ENCODE measurements at regions not wholly inside any gene's neighbourhood (a gene's known extent, or its start where the extent isn't known, plus 50 kb on each side); places are given as distances from the start of the nearest gene placed in this dataset.

DNA sequence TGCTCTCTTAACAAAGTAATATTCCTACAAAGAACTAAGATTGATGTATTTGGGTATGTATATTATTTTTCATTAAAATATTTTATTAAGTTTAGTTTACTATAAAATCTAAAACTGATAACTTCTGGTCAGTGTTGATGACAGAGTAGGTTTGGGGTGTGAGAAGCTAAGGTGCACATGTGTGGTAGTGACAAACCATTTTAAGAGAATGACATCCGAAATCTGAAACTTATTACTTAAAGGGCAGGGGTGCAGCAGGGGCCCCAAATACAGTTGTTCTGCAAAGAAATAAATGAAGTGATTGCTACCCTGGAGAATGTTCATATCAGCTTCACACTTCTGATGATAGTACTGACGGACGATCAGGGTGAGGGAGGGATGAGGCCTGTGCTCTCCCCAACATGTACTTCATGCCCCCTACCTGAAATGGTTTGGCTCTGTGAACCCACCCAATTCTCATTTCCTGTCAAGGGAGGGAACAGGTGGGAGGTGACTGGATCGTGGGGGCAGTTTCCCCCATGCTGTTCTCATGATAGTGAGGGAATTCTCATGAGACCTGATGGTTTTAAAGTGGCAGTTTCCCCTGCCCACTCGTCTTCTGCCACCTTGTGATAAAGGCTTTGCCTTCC is 125.3 kb upstream of the RFX3 start:
- BruUV-seq (replicated peaks), result no TSS peak
- RAD21 ChIA-PET (ENCODE audit: unreplicated experiment), result interaction anchor here (0.5 to 1.4 kb wide), 4 partner anchors 124 to 178 kb away, joined by 3 to 4 read pairs (median 3); no protein-coding TSS in a partner anchor
- no peak for TF ChIP-seq RELA (IDR thresholded peaks at IDR 0.05; ENCODE audit: borderline replicate concordance, partially characterized antibody)
- TF ChIP-seq MEF2B (IDR thresholded peaks at IDR 0.05; ENCODE audit: partially characterized antibody, poor library complexity, severe bottlenecking), result peak; percentile 87
- peak; percentile 74 for TF ChIP-seq IKZF1 (conservative IDR thresholded peaks at IDR 0.05)
- no peak for TF ChIP-seq BCL3 (IDR thresholded peaks at IDR 0.05; ENCODE audit: borderline replicate concordance, insufficient read depth, low read depth, low read length, poor library complexity, severe bottlenecking)
- 0 out of 2 replicates have a peak, but pooled peaks have one; percentile 10 for TF ChIP-seq CREM (IDR thresholded peaks at IDR 0.05; ENCODE audit: low read depth)
- no peak for TF ChIP-seq REST (IDR thresholded peaks at IDR 0.05; ENCODE audit: low read depth, low read length)
- TF ChIP-seq, protein P1, sequence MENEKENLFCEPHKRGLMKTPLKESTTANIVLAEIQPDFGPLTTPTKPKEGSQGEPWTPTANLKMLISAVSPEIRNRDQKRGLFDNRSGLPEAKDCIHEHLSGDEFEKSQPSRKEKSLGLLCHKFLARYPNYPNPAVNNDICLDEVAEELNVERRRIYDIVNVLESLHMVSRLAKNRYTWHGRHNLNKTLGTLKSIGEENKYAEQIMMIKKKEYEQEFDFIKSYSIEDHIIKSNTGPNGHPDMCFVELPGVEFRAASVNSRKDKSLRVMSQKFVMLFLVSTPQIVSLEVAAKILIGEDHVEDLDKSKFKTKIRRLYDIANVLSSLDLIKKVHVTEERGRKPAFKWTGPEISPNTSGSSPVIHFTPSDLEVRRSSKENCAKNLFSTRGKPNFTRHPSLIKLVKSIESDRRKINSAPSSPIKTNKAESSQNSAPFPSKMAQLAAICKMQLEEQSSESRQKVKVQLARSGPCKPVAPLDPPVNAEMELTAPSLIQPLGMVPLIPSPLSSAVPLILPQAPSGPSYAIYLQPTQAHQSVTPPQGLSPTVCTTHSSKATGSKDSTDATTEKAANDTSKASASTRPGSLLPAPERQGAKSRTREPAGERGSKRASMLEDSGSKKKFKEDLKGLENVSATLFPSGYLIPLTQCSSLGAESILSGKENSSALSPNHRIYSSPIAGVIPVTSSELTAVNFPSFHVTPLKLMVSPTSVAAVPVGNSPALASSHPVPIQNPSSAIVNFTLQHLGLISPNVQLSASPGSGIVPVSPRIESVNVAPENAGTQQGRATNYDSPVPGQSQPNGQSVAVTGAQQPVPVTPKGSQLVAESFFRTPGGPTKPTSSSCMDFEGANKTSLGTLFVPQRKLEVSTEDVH (IDR thresholded peaks at IDR 0.05; ENCODE audit: low read depth, partially characterized antibody), result no peak
- 0 out of 2 replicates have a peak, but pooled peaks have one; percentile 32 for TF ChIP-seq NFIC (IDR thresholded peaks at IDR 0.05; ENCODE audit: low read depth, low read length)
- no peak for TF ChIP-seq MEF2A (IDR thresholded peaks at IDR 0.05; ENCODE audit: insufficient read depth, low read depth, low read length)
- TF ChIP-seq STAT1 (conservative IDR thresholded peaks at IDR 0.05), result no peak
- peak; percentile 81 for TF ChIP-seq BCLAF1 (IDR thresholded peaks at IDR 0.05)

More for the DNA sequence above, 125.3 kb upstream of the RFX3 start:
- ChIA-PET CTCF (interaction anchor here (1.4 to 1.9 kb wide), 2 partner anchors 124 to 410 kb away, joined by 4 to 5 read pairs; no protein-coding TSS in a partner anchor), SMC1A (ENCODE audit: uncharacterized antibody, unreplicated experiment) (interaction anchor here (0.8 to 2.3 kb wide), 7 partner anchors 123 to 410 kb away, joined by 4 to 14 read pairs (median 5); no protein-coding TSS in a partner anchor), POLR2A (no interaction called here)
- intact Hi-C loops (cut with micrococcal nuclease; ENCODE audit: unreplicated experiment), result no loop called here
- Histone ChIP-seq H3K79me2 (ENCODE audit: control insufficient read depth, insufficient read depth, low read length) (no peaks in the 10 kb centered on the region), H3K9me3 (replicated peaks; ENCODE audit: control insufficient read depth, insufficient read depth, low read length) (no peaks in the 10 kb centered on the region), H4K20me1 (ENCODE audit: control insufficient read depth, insufficient read depth) (no peaks in the 10 kb centered on the region), H3K4me1 (ENCODE audit: control insufficient read depth, insufficient read depth, low read length) (no peaks in the 10 kb centered on the region), H3K4me3 (no peak overlapping the region), H3K36me3 (ENCODE audit: control insufficient read depth in 2 of 2, insufficient read depth in 2 of 2, low read length in 1 of 2) (no peaks in the 10 kb centered on the region), H3K27me3 (replicated peaks in 1 of 2; ENCODE audit: control insufficient read depth in 2 of 2, insufficient read depth in 2 of 2, low read length in 1 of 2) (no peaks in the 10 kb centered on the region), H3K27ac (ENCODE audit: control insufficient read depth, insufficient read depth) (no peak overlapping the region), H3K9ac (ENCODE audit: control insufficient read depth, insufficient read depth, low read length) (no peak overlapping the region), H3K4me2 (ENCODE audit: control insufficient read depth, insufficient read depth) (no peak overlapping the region; the same call in 1 of the 2 replicates), H2AFZ (ENCODE audit: control insufficient read depth, low read depth, low read length) (no peak overlapping the region; the same call in 1 of the 2 replicates)
- 27% methylated on average over 5 of the region's 5 CpGs for WGBS (ENCODE audit: insufficient coverage, insufficient replicate concordance, low lambda C conversion rate, missing lambda C conversion rate)
- DNase-seq (ENCODE audit: low read depth, low spot score), result peak; percentile 33
- ATAC-seq, result peak; percentile 77
- in situ Hi-C loops (cut with MboI), result loop anchor here (5.0 kb wide), 1 partner anchor 179 kb away; no protein-coding TSS in a partner anchor
- FAIRE-seq, result peak; percentile 70
